Rectal smooth muscle tissue (tissue), 1 donor: ENCODE measurements at regions not wholly inside any gene's neighbourhood (a gene's known extent, or its start where the extent isn't known, plus 50 kb on each side); places are given as distances from the start of the nearest gene placed in this dataset.

Source experiments
- H3K27ac ChIP-seq: one replicate; pipeline ENCODE4 v1.7.0; 2013; ENCODE audit warnings: low read depth, low read length, inconsistent platforms
- H3K27me3 ChIP-seq: one replicate; pipeline ENCODE4 v1.7.0; 2013; ENCODE audit warnings: low read length; ENCODE audit not compliant: control insufficient read depth, insufficient read depth
- H3K36me3 ChIP-seq: one replicate; pipeline ENCODE4 v1.7.0; 2013; ENCODE audit warnings: low read length; ENCODE audit not compliant: control insufficient read depth, insufficient read depth
- H3K4me1 ChIP-seq: one replicate; pipeline ENCODE4 v1.7.0; 2013; ENCODE audit warnings: low read length; ENCODE audit not compliant: control insufficient read depth, insufficient read depth
- H3K4me3 ChIP-seq: one replicate; pipeline ENCODE4 v1.7.0; 2013; ENCODE audit warnings: low read length
- H3K9ac ChIP-seq: one replicate; pipeline ENCODE4 v1.7.0; 2013; ENCODE audit warnings: low read length

DNA sequence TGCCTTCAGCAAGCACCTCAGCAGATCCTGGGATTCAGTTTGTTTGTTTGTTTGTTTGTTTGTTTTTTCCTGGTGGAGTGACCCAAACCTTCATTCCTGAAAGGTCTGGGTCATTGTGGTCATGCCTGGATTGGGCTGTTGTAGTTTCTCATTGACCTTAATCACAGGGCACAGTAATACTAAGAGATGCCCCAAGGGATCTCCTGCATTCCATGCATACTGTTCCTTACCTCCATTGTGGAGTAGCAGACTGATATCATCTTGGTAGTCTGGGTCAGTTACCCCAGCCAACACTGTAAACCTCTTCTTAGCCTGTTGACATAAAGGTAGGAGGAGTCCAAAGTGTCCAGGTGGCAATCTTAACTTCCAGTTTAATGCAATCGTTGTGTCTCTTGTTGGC is 1466.7 kb upstream of the CDH9 start:
- H3K9ac ChIP-seq: no peak overlapping the region
- no peak overlapping the region for H3K27ac ChIP-seq
- H3K4me1 ChIP-seq: no peaks in the 10 kb centered on the region
- no peaks in the 10 kb centered on the region for H3K36me3 ChIP-seq
- no peak overlapping the region for H3K4me3 ChIP-seq
- no peaks in the 10 kb centered on the region for H3K27me3 ChIP-seq

DNA sequence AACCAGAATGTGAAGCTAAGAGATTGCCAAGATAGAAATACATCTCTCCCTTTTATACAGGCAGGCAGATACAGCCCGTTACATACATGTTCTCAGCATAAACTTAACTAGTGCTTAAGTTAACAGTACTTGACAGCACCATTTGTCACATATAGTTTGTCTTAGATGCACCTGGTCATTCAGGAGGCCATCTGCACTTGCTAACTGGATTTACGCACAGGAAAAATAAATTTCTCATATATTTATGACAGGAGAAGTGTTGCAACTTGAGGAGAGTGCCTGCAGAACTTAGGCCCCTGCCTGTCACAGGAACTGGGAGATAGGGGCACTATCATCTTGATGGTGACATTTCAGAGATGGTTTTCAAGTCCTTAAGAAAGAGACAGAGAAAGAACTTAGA is 1462.1 kb upstream of the CDH9 start:
- no peaks in the 10 kb centered on the region for H3K27me3 ChIP-seq
- H3K4me1 ChIP-seq: no peaks in the 10 kb centered on the region
- H3K9ac ChIP-seq: no peak overlapping the region
- H3K36me3 ChIP-seq: no peaks in the 10 kb centered on the region
- no peak overlapping the region for H3K4me3 ChIP-seq
- H3K27ac ChIP-seq: no peak overlapping the region

DNA sequence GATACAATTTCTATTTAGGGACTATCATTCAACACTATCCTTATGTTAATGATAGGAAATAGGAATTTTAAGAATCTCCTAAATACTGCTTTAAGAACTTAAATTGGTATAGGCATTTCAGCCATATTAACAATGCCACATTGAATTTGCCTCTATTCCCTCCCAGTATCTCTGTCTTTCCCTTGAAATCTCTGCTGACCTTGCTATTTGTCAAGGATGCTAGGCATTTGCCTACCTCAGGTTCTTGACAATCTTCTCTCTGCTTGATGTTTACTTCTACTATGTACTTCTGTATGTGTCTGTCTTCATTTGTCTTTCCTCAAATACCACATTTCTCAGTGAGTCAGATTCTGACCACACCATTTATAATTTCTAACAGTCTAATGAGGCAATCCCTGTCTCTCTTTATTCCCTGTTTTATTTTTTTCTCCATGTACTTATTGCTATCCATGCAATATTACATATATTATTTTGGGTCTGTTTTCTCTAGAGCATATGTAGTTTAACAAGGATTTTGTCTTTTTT is 1461.4 kb upstream of the CDH9 start:
- Histone ChIP-seq H3K4me3 (no peak overlapping the region), H3K4me1 (no peaks in the 10 kb centered on the region), H3K27me3 (no peaks in the 10 kb centered on the region), H3K36me3 (no peaks in the 10 kb centered on the region), H3K9ac (no peak overlapping the region), H3K27ac (no peak overlapping the region)

DNA sequence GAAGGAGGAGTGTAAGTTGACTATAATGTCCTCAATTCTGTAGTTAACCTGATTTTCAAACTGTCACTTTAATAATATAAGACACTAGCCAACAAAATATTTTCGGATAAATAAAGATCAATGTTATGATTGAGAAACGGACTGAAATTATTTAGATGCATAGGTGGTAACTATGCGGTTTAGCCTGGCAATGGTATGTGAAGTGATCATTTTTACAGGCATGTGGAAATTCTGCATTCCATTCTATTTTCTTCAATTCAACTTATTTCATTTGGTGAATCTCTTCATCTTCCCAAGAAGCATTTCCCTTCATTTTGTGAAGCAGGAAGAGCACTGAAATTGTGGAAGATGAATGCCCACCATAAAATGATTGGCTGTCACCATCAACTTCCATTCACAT is 1457.5 kb upstream of the CDH9 start:
- Histone ChIP-seq H3K9ac (no peak overlapping the region), H3K36me3 (no peaks in the 10 kb centered on the region), H3K27me3 (no peaks in the 10 kb centered on the region), H3K27ac (no peak overlapping the region), H3K4me1 (no peaks in the 10 kb centered on the region), H3K4me3 (no peak overlapping the region)

DNA sequence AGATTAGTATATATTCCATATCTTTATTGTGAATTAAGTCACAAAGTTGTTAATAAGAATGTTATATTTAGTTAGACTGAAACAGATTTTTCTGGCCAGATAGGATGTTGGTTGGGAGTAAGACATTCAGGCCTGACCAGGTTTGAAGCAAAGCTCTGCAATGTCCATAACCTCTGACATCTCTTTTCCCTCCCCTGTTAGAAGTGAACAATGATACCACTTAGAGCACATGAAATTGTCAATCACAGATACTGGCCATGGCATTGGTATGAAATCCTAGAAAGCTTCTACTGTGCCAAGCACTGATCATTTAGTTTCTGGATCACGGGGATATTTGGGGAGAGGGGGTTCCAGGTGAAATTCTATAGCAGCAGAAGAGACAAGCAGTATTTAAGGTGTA is 1455.1 kb upstream of the CDH9 start:
- Histone ChIP-seq H3K27ac (no peak overlapping the region), H3K4me3 (no peak overlapping the region), H3K27me3 (no peaks in the 10 kb centered on the region), H3K9ac (no peak overlapping the region), H3K4me1 (no peaks in the 10 kb centered on the region), H3K36me3 (no peaks in the 10 kb centered on the region)

DNA sequence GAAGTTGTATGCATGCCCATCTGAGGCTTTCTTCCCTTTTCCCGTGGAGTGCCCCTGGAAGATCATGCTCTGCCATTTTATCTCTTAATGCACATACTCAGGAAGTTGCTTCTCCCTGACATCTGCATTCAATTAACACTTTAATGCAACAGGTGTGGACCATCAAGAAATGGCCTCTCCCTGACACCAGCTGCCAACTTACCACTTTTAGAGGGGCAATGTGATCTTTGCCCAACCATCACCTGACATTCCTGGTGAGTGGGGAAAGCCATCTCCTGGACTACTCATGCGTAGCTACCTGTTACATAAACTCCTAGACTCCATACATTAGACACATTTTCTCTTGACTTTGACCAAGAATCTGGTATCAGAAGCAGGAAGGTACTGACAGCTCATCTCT is 1450.4 kb upstream of the CDH9 start:
- Histone ChIP-seq H3K4me3 (no peak overlapping the region), H3K27me3 (no peaks in the 10 kb centered on the region), H3K9ac (no peak overlapping the region), H3K36me3 (no peaks in the 10 kb centered on the region), H3K27ac (no peak overlapping the region), H3K4me1 (no peaks in the 10 kb centered on the region)

DNA sequence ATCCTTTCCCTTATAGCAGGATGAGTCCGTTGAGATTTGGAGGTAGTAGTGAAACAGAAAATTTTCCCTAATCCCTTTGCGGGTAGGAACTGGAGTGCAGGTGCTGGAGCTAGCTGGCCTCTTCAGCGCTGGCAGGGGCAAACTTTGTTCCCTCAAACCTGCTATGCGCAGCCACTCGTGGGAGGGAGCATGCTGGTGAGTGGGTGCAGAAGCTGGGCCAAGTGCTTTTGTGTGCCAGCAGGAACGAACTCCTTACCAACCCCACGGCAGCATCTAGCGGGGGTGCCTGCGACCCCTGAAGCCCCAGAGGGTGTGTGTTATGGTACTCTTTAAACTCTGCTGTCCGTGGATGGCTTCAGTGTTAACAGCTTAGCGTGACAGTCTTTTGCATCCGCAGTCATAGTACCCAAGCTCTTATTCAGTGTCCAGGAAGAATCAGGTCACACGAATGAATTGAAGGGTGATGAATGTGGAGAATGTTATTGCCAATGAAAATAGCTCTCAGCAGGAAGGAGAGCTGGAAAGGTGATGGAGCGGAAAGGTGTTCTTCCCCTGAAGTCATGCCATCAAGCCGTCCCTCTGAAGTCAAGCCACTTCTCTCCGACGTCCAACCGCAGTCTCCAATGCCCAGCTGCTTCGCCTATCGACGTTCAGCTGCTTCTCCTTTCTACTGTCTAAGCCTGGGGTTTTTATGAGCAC is 1445.1 kb upstream of the CDH9 start:
- no peaks in the 10 kb centered on the region for H3K36me3 ChIP-seq
- H3K9ac ChIP-seq: no peak overlapping the region
- H3K27ac ChIP-seq: no peak overlapping the region
- H3K4me1 ChIP-seq: no peaks in the 10 kb centered on the region
- H3K27me3 ChIP-seq: no peaks in the 10 kb centered on the region
- H3K4me3 ChIP-seq: no peak overlapping the region

DNA sequence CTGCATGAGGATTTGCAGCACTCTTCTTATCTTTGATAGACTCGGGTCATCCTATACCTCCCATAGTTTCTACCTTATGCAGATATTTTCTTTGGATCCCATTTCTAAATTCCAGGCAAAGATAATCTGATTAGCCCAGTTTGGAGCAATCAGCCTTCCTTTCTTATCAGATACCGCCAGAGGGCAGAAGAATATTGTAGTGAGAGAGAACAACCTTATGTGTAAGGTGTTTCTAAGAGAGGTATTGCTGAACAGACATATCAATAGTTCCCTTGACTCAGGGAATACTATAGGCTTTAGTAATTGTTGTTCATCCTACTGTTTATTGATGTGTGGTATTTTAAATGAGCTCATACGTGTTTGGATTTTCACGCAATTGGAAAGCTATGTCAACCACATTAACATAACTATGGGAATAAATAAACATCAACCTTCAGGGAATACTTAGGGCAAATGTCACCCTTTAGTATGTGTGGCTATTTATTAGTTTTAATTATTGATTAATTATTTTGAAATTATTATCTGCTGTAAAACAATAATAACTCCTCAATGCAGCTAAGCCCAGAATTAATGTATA is 1435.2 kb upstream of the CDH9 start:
- Histone ChIP-seq H3K27ac (no peak overlapping the region), H3K9ac (no peak overlapping the region), H3K4me3 (no peak overlapping the region), H3K36me3 (no peaks in the 10 kb centered on the region), H3K27me3 (no peaks in the 10 kb centered on the region), H3K4me1 (no peaks in the 10 kb centered on the region)

DNA sequence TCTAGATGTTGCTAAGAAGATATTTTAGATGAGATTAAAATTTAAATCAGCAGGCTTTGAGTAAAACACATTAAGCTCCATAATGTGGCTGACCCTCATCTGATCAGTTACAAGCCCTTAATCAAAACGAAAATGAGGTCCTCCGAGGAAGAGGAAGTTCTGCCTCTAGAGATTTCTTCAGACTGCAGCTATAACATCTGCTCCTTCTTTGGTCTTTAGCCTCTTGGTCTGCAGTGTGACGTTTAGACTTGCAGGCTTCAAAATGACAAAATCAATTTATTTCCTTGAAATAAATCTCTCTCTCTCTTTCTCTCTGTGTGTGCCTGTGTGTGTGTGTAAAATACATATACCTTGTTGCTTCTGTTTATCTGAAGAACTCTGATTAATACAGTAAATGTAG is 1429.8 kb upstream of the CDH9 start:
- Histone ChIP-seq H3K27ac (no peak overlapping the region), H3K4me3 (no peak overlapping the region), H3K9ac (no peak overlapping the region), H3K27me3 (no peaks in the 10 kb centered on the region), H3K36me3 (no peaks in the 10 kb centered on the region), H3K4me1 (no peaks in the 10 kb centered on the region)

DNA sequence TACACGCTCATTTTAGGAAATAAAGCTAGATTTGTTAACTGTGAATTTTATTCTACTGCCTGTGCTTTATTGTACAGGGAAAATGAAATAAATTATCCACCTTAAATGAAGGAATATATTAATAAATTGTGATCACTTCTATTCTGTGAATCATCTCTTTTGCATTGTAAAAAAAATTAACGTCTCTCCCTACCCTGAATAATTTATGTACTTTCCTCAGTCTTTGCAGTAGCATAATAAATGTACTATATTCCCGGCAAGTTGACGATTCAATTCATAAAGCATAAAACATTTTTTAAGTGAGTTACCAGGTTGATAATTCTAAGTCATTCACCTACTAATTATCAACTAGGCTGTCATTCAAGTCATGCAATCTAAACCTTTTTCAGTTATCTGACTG is 1425.3 kb upstream of the CDH9 start:
- Histone ChIP-seq H3K4me3 (no peak overlapping the region), H3K27ac (no peak overlapping the region), H3K27me3 (no peaks in the 10 kb centered on the region), H3K4me1 (no peaks in the 10 kb centered on the region), H3K36me3 (no peaks in the 10 kb centered on the region), H3K9ac (no peak overlapping the region)

DNA sequence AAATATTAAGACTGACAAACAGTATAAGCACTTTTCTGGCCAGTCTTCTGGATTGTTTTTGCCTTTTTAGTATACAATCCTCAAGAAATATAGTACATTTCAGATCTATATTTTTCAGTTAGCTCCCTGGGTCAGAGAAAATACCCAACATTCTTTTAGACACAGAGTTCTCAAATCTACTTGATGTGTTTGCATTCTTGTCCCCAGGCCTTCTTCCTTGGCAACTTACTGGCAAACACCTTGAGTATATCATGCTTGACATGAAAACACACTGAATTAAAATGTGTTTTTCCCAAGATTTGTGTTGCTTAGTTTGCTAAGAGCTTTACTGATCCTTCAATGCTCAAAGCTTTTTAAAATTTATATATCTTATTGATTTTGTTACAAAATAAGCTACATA is 1413.1 kb upstream of the CDH9 start:
- Histone ChIP-seq H3K4me3 (no peak overlapping the region), H3K27ac (no peak overlapping the region), H3K9ac (no peak overlapping the region), H3K27me3 (no peaks in the 10 kb centered on the region), H3K36me3 (no peaks in the 10 kb centered on the region), H3K4me1 (no peaks in the 10 kb centered on the region)

DNA sequence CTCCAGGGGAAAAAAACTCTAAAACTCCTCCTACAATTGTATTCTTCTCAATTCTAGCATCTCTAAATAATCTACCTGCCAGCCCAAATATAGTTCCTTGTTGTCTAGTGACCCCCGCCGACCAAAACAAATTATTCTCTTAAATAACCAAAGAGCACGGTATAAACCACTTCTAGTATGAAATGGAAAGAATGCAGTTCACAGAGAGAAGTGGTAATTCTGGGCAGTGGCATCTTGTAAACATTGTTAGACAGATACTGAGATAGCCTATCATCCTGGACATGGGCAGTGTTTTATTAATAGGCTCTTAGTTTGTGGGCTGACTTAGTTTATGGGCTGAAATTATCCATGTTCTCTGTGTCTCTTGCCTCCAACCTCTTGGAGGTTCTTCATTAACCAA is 1412.6 kb upstream of the CDH9 start:
- no peak overlapping the region for H3K4me3 ChIP-seq
- no peak overlapping the region for H3K9ac ChIP-seq
- H3K27ac ChIP-seq: no peak overlapping the region
- no peaks in the 10 kb centered on the region for H3K4me1 ChIP-seq
- no peaks in the 10 kb centered on the region for H3K27me3 ChIP-seq
- H3K36me3 ChIP-seq: no peaks in the 10 kb centered on the region

DNA sequence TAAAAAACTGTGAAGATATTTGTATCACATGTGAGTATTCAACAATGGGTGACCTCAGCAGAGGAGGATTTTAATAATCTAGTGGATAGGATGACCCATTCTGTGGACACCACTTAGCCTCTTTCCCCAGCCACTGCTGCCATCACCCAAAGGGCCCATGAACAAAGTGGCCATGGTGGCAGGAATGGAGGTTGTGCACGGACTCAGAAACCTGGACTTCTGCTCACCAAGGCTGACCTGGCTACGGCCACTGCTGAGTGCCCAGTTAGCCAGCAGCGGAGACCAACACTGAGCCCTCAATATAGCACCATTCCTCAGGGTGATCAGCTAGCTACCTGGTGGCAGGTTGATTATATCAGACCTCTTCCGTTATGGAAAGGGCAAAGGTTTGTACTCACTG is 1410.4 kb upstream of the CDH9 start:
- H3K4me1 ChIP-seq: no peaks in the 10 kb centered on the region
- H3K27ac ChIP-seq: no peak overlapping the region
- H3K36me3 ChIP-seq: no peaks in the 10 kb centered on the region

More for the DNA sequence above, 1410.4 kb upstream of the CDH9 start:
- H3K4me3 ChIP-seq: no peak overlapping the region
- no peaks in the 10 kb centered on the region for H3K27me3 ChIP-seq
- H3K9ac ChIP-seq: no peak overlapping the region
